HCT116 (cell line): ENCODE measurements at regions not wholly inside any gene's neighbourhood (a gene's known extent, or its start where the extent isn't known, plus 50 kb on each side); places are given as distances from the start of the nearest gene placed in this dataset.
A peak's percentile ranks its signal among the peaks of the same experiment; 100 is the strongest.

Source experiments
- ATAC-seq: fragments of 200-7000 bp; cut with Tn5 transposase; 2 replicates; pipeline ENCODE4 v1.9.1; 2020; ENCODE audit warnings: mild to moderate bottlenecking, moderate library complexity
- BruUV-seq: library from RNA; stranded (reverse); fragments of 400-500 nt; replicated peaks from 2 replicates; lab custom pipeline; 2021; lab: Mats Ljungman, UMichigan
- CTCF ChIA-PET: fragments of 300-600 bp; sonication (Branson Sonifier 250); formaldehyde crosslinking; loops from one replicate; lab custom pipeline; 2021; ENCODE audit warnings: antibody characterized with exemption; lab: Charles Lee
- POLR2A ChIA-PET: fragments of 300-600, 350-600 bp; sonication (Branson Sonifier 250); formaldehyde crosslinking; loops from one replicate; lab custom pipeline; 2021; ENCODE audit warnings: antibody characterized with exemption; lab: Charles Lee
- RAD21 ChIA-PET, 2 experiments: fragments of 300-600 bp; sonication (Branson Sonifier 250); formaldehyde crosslinking; loops; one replicate each; lab custom pipeline; 2023; ENCODE audit warnings: low total read pairs in 2 of 2; ENCODE audit not compliant: uncharacterized antibody in 2 of 2, unreplicated experiment in 2 of 2, low non-redundant PET in 1 of 2; lab: Charles Lee
- DNase-seq: peaks from one replicate; pipeline ENCODE4 v3.0.0-alpha.2; 2010; ENCODE audit warnings: low read depth, low spot score
- H2AFZ ChIP-seq: fragments of 200-600 bp; shearing (Covaris generic), sonication (generic); 2 replicates; pipeline ENCODE4 v1.6.1; 2017; ENCODE audit warnings: low read depth, mixed run types, mixed read lengths, antibody characterized with exemption, low read length; ENCODE audit not compliant: poor library complexity, severe bottlenecking
- H3K27ac ChIP-seq: 2 replicates; pipeline ENCODE4 v1.5.1; 2012; ENCODE audit warnings: low read depth, low read length
- H3K27me3 ChIP-seq: fragments of 200-600 bp; sonication (generic); 2 replicates; pipeline ENCODE4 v1.6.1; 2016; ENCODE audit warnings: mixed run types, low read length, mixed read lengths; ENCODE audit not compliant: insufficient read depth
- H3K36me3 ChIP-seq, 2 experiments: fragments of 200-500 bp in 1 of 2; fragments of 200-600 bp in 1 of 2; sonication (Bioruptor generic) in 1 of 2; sonication (generic) in 1 of 2; 2 replicates each; pipeline versions ENCODE4 v1.5.1 to v1.6.1; 2014 to 2016; ENCODE audit warnings: low read length in 2 of 2, inconsistent platforms in 1 of 2, mixed read lengths in 1 of 2, mixed run types in 1 of 2; ENCODE audit not compliant: insufficient read depth in 2 of 2, control insufficient read depth in 1 of 2
- H3K4me1 ChIP-seq, 2 experiments: fragments of 200-600 bp in 1 of 2; sonication (generic) in 1 of 2; 2 replicates each; pipeline versions ENCODE4 v1.5.1 to v1.6.1; 2012 to 2017; ENCODE audit warnings: low read length in 2 of 2, inconsistent platforms in 1 of 2, mild to moderate bottlenecking in 1 of 2, mixed read lengths in 1 of 2, mixed run types in 1 of 2, moderate library complexity in 1 of 2; ENCODE audit not compliant: insufficient read depth in 2 of 2, control insufficient read depth in 1 of 2
- H3K4me2 ChIP-seq: fragments of 200-600 bp; sonication (generic); 2 replicates; pipeline ENCODE4 v1.6.1; 2017; ENCODE audit warnings: mixed run types, low read length, mixed read lengths
- H3K4me3 ChIP-seq, 2 experiments: fragments of 200-600 bp in 1 of 2; sonication (generic) in 1 of 2; replicated peaks in 1 of 2; 2 replicates each; pipeline ENCODE4 v1.5.1; 2011 to 2016; ENCODE audit warnings: low read length in 2 of 2, control low read depth in 1 of 2, low read depth in 1 of 2, mild to moderate bottlenecking in 1 of 2, mixed read lengths in 1 of 2, mixed run types in 1 of 2
- H3K79me2 ChIP-seq: fragments of 200-600 bp; sonication (generic); 2 replicates; pipeline ENCODE4 v1.6.1; 2017; ENCODE audit warnings: mild to moderate bottlenecking, mixed run types, low read length, moderate library complexity, mixed read lengths; ENCODE audit not compliant: insufficient read depth
- H3K9ac ChIP-seq: fragments of 200-600 bp; sonication (generic); 2 replicates; pipeline ENCODE4 v1.6.1; 2016; ENCODE audit warnings: low read length, mixed read lengths
- H3K9me2 ChIP-seq: fragments of 200-600 bp; sonication (generic), shearing (Covaris generic); 2 replicates; pipeline ENCODE4 v1.6.1; 2017; ENCODE audit warnings: mixed run types, mild to moderate bottlenecking, moderate library complexity; ENCODE audit not compliant: insufficient read depth
- H3K9me3 ChIP-seq, 2 experiments: fragments of 200-500 bp in 1 of 2; fragments of 200-600 bp in 1 of 2; sonication (Bioruptor generic) in 1 of 2; sonication (generic) in 1 of 2; 2 replicates each; pipeline ENCODE4 v1.6.1; 2014 to 2017; ENCODE audit warnings: low read length in 2 of 2, mixed read lengths in 2 of 2, inconsistent platforms in 1 of 2, low read depth in 1 of 2, mild to moderate bottlenecking in 1 of 2, mixed run types in 1 of 2, moderate library complexity in 1 of 2; ENCODE audit not compliant: control insufficient read depth in 1 of 2, insufficient read depth in 1 of 2
- H4K20me1 ChIP-seq: fragments of 200-600 bp; sonication (generic), shearing (Covaris generic); 2 replicates; pipeline ENCODE4 v1.6.1; 2017; ENCODE audit warnings: mixed run types, mild to moderate bottlenecking, moderate library complexity; ENCODE audit not compliant: insufficient read depth
- CBX3 ChIP-seq: IDR thresholded peaks from 2 replicates; pipeline ENCODE4 v1.6.1; 2012; ENCODE audit warnings: low read depth
- CEBPB ChIP-seq: IDR thresholded peaks from 2 replicates; pipeline ENCODE4 v1.6.1; 2012; ENCODE audit warnings: low read depth
- EGR1 ChIP-seq: IDR thresholded peaks from 2 replicates; pipeline ENCODE4 v1.6.1; 2012; ENCODE audit warnings: low read depth
- ELF1 ChIP-seq: IDR thresholded peaks from 2 replicates; pipeline ENCODE4 v1.6.1; 2012; ENCODE audit warnings: low read depth, borderline replicate concordance
- EZH2phosphoT487 ChIP-seq: fragments of 200-600 bp; IDR thresholded peaks from 2 replicates; pipeline ENCODE4 v1.6.1; 2018; ENCODE audit warnings: antibody characterized with exemption, borderline replicate concordance
- JUND ChIP-seq: IDR thresholded peaks from 2 replicates; pipeline ENCODE4 v1.6.1; 2012
- POLR2A ChIP-seq: IDR thresholded peaks from 2 replicates; pipeline ENCODE4 v1.7.0; 2011; ENCODE audit warnings: borderline replicate concordance; ENCODE audit not compliant: insufficient read depth, insufficient read length; ENCODE audit errors: extremely low read depth
- RAD21 ChIP-seq: IDR thresholded peaks from 2 replicates; pipeline ENCODE4 v1.6.1; 2012; ENCODE audit warnings: low read depth, mild to moderate bottlenecking
- SIN3A ChIP-seq: IDR thresholded peaks from 2 replicates; pipeline ENCODE4 v1.6.1; 2012; ENCODE audit warnings: low read depth
- SP1 ChIP-seq: IDR thresholded peaks from 2 replicates; pipeline ENCODE4 v1.6.1; 2012; ENCODE audit warnings: low read depth
- SRF ChIP-seq: IDR thresholded peaks from 2 replicates; pipeline ENCODE4 v1.6.1; 2012; ENCODE audit warnings: low read depth
- TCF7L2 ChIP-seq: IDR thresholded peaks from 2 replicates; pipeline ENCODE4 v1.7.0; 2011; ENCODE audit warnings: borderline replicate concordance, inconsistent platforms; ENCODE audit not compliant: insufficient read depth, insufficient read length; ENCODE audit errors: extremely low read depth
- YY1 ChIP-seq: IDR thresholded peaks from 2 replicates; pipeline ENCODE4 v1.6.1; 2011; ENCODE audit warnings: low read length, low read depth, moderate library complexity, mild to moderate bottlenecking; ENCODE audit not compliant: insufficient replicate concordance; ENCODE audit errors: extremely low read depth
- ZFX ChIP-seq: fragments of 450-650 bp; IDR thresholded peaks from 2 replicates; pipeline ENCODE4 v1.6.1; 2017
- ZNF274 ChIP-seq: fragments of 200-500 bp; sonication (Bioruptor generic); IDR thresholded peaks from 2 replicates; pipeline ENCODE4 v1.6.1; 2014; ENCODE audit warnings: mild to moderate bottlenecking, low read depth, low read length, inconsistent platforms
- intact Hi-C: fragments of 100-400 bp; cut with micrococcal nuclease; formaldehyde crosslinking; loops from 2 replicates; pipeline ENCODE4 v1.10.0; 2022
- TF ChIP-seq, protein P1 (sequence below): IDR thresholded peaks from 2 replicates; pipeline ENCODE4 v1.6.1; 2011; ENCODE audit warnings: mild to moderate bottlenecking, low read length, moderate library complexity; ENCODE audit not compliant: insufficient replicate concordance; ENCODE audit errors: extremely low read depth
- TF ChIP-seq, protein P2 (sequence below): IDR thresholded peaks from 2 replicates; pipeline ENCODE4 v1.6.1; 2012
- TF ChIP-seq, protein P3 (sequence below): IDR thresholded peaks from 2 replicates; pipeline ENCODE4 v1.6.1; 2012; ENCODE audit warnings: low read depth
- TF ChIP-seq, protein P4 (sequence below): IDR thresholded peaks from 2 replicates; pipeline ENCODE4 v1.6.1; 2012
- TF ChIP-seq, protein P5 (sequence below), 3 experiments: fragments of 200-600 bp in 1 of 3; sonication (generic) in 1 of 3; IDR thresholded peaks in 2 of 3; conservative IDR thresholded peaks in 1 of 3; 2 replicates each; pipeline ENCODE4 v1.5.1; 2012 to 2017; ENCODE audit warnings: low read depth in 2 of 3, low read length in 2 of 3, antibody characterized with exemption in 1 of 3, borderline replicate concordance in 1 of 3, control low read depth in 1 of 3, mild to moderate bottlenecking in 1 of 3, mixed read lengths in 1 of 3, mixed run types in 1 of 3, moderate library complexity in 1 of 3; ENCODE audit not compliant: insufficient read depth in 1 of 3

DNA sequence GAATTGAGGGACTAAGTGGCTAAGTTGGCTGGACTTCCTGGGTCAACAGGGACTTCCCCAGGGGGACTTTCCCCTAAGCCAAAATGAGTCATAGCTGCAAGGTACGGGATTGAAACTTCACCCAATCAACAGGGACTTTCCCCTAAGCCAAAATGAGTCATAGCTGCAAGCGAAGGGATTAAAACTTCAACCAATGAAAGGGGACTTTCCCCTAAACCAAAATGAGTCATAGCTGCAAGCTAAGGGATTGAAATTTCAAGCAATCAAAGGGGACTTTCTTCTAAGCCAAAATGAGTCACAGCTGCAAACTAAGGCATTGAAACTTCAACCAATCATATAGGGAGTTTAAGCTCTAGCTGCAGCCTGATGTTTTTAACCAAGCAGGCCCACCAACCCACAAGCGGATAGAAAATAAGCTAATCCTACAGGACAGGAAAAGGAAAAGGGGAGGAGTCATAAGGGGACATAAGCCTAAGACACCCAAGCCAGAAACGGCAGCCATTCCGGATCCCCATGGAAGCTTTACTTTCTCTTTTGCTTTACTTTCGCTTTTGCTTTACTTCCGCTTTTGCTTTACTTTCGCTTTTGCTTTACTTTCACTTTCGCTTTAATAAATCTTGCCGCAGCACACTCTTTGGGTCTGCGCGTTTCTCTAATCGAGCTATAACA lies 1375.4 kb upstream of the CELF4 start:
- Histone ChIP-seq H3K36me3 (no peaks in the 10 kb centered on the region), H3K9me2 (no peaks in the 10 kb centered on the region), H3K4me1 (peaks cover 0 to 14% of the 10 kb centered on the region in 2 experiments; a peak in 2 of 4 replicates), H3K79me2 (no peaks in the 10 kb centered on the region), H2AFZ (peak overlapping the region; percentile 70), H3K27me3 (no peaks in the 10 kb centered on the region), H3K4me3 (peak overlapping the region; percentile 32 to 55), H3K27ac (peak overlapping the region; percentile 69), H4K20me1 (no peaks in the 10 kb centered on the region), H3K9ac (no peak overlapping the region), H3K9me3 (no peaks in the 10 kb centered on the region; a peak in 1 of 4 replicates), H3K4me2 (peak overlapping the region; percentile 65)
- ATAC-seq (peak; percentile 85), DNase-seq (peak; percentile 77)
- intact Hi-C loops: no loop called here
- BruUV-seq: no TSS peak
- POLR2A ChIA-PET: no interaction called here
- CTCF ChIA-PET: no interaction called here
- RAD21 ChIA-PET: no interaction called here
- TF ChIP-seq POLR2A (no peak), SIN3A (no peak), JUND (peak; percentile 68), CEBPB (no peak), TCF7L2 (no peak), ZNF274 (no peak), SRF (peak; percentile 51; the same call in 1 of the 2 replicates), YY1 (no peak), ZFX (no peak), RAD21 (no peak), CBX3 (peak; percentile 41; the same call in 1 of the 2 replicates), EZH2phosphoT487 (no peak), SP1 (peak; percentile 47), EGR1 (no peak), ELF1 (0 out of 2 replicates have a peak, but pooled peaks have one; percentile 27)
- TF ChIP-seq, protein P1, sequence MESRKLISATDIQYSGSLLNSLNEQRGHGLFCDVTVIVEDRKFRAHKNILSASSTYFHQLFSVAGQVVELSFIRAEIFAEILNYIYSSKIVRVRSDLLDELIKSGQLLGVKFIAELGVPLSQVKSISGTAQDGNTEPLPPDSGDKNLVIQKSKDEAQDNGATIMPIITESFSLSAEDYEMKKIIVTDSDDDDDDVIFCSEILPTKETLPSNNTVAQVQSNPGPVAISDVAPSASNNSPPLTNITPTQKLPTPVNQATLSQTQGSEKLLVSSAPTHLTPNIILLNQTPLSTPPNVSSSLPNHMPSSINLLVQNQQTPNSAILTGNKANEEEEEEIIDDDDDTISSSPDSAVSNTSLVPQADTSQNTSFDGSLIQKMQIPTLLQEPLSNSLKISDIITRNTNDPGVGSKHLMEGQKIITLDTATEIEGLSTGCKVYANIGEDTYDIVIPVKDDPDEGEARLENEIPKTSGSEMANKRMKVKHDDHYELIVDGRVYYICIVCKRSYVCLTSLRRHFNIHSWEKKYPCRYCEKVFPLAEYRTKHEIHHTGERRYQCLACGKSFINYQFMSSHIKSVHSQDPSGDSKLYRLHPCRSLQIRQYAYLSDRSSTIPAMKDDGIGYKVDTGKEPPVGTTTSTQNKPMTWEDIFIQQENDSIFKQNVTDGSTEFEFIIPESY: no peak
- TF ChIP-seq, protein P2, sequence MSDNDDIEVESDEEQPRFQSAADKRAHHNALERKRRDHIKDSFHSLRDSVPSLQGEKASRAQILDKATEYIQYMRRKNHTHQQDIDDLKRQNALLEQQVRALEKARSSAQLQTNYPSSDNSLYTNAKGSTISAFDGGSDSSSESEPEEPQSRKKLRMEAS: no peak
- TF ChIP-seq, protein P3, sequence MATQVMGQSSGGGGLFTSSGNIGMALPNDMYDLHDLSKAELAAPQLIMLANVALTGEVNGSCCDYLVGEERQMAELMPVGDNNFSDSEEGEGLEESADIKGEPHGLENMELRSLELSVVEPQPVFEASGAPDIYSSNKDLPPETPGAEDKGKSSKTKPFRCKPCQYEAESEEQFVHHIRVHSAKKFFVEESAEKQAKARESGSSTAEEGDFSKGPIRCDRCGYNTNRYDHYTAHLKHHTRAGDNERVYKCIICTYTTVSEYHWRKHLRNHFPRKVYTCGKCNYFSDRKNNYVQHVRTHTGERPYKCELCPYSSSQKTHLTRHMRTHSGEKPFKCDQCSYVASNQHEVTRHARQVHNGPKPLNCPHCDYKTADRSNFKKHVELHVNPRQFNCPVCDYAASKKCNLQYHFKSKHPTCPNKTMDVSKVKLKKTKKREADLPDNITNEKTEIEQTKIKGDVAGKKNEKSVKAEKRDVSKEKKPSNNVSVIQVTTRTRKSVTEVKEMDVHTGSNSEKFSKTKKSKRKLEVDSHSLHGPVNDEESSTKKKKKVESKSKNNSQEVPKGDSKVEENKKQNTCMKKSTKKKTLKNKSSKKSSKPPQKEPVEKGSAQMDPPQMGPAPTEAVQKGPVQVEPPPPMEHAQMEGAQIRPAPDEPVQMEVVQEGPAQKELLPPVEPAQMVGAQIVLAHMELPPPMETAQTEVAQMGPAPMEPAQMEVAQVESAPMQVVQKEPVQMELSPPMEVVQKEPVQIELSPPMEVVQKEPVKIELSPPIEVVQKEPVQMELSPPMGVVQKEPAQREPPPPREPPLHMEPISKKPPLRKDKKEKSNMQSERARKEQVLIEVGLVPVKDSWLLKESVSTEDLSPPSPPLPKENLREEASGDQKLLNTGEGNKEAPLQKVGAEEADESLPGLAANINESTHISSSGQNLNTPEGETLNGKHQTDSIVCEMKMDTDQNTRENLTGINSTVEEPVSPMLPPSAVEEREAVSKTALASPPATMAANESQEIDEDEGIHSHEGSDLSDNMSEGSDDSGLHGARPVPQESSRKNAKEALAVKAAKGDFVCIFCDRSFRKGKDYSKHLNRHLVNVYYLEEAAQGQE: no peak
- TF ChIP-seq, protein P4, sequence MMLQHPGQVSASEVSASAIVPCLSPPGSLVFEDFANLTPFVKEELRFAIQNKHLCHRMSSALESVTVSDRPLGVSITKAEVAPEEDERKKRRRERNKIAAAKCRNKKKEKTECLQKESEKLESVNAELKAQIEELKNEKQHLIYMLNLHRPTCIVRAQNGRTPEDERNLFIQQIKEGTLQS: no peak
- TF ChIP-seq, protein P5, sequence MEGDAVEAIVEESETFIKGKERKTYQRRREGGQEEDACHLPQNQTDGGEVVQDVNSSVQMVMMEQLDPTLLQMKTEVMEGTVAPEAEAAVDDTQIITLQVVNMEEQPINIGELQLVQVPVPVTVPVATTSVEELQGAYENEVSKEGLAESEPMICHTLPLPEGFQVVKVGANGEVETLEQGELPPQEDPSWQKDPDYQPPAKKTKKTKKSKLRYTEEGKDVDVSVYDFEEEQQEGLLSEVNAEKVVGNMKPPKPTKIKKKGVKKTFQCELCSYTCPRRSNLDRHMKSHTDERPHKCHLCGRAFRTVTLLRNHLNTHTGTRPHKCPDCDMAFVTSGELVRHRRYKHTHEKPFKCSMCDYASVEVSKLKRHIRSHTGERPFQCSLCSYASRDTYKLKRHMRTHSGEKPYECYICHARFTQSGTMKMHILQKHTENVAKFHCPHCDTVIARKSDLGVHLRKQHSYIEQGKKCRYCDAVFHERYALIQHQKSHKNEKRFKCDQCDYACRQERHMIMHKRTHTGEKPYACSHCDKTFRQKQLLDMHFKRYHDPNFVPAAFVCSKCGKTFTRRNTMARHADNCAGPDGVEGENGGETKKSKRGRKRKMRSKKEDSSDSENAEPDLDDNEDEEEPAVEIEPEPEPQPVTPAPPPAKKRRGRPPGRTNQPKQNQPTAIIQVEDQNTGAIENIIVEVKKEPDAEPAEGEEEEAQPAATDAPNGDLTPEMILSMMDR (IDR thresholded peaks at IDR 0.05 in 2 of 3, conservative IDR thresholded peaks at IDR 0.05 in 1 of 3; ENCODE audit: borderline replicate concordance in 1 of 3, insufficient read depth in 1 of 3, low read depth in 2 of 3, low read length in 2 of 3): no peak
